GM23338 (cell line): ENCODE measurements at regions not wholly inside any gene's neighbourhood (a gene's known extent, or its start where the extent isn't known, plus 50 kb on each side); places are given as distances from the start of the nearest gene placed in this dataset.

Source experiments
- ATAC-seq: fragments of 200-7000 bp; cut with Tn5 transposase; 3 replicates; pipeline ENCODE4 v1.9.1; 2020
- DNase-seq: peaks from one replicate; pipeline ENCODE4 v3.0.0-alpha.2; 2015; ENCODE audit warnings: low spot score
- H2AFZ ChIP-seq: fragments of 200-600 bp; sonication (generic); 2 replicates; pipeline ENCODE4 v1.8.0; 2016; ENCODE audit warnings: antibody characterized with exemption, mild to moderate bottlenecking, moderate library complexity
- H3F3A ChIP-seq: fragments of 200-600 bp; sonication (generic); replicated peaks from 2 replicates; pipeline ENCODE4 v1.8.0; 2017; ENCODE audit warnings: antibody characterized with exemption, mixed run types, low read depth
- H3K27ac ChIP-seq: fragments of 200-600 bp; sonication (generic); 2 replicates; pipeline ENCODE4 v1.6.1; 2016; ENCODE audit warnings: low read depth
- H3K27me3 ChIP-seq: fragments of 200-600 bp; sonication (generic); 2 replicates; pipeline ENCODE4 v1.8.0; 2016; ENCODE audit warnings: mild to moderate bottlenecking, mixed run types, moderate library complexity; ENCODE audit not compliant: insufficient read depth
- H3K36me3 ChIP-seq: fragments of 200-600 bp; sonication (generic); 2 replicates; pipeline ENCODE4 v1.8.0; 2016; ENCODE audit warnings: mild to moderate bottlenecking; ENCODE audit not compliant: insufficient read depth
- H3K4me1 ChIP-seq: fragments of 200-600 bp; sonication (generic); 2 replicates; pipeline ENCODE4 v1.8.0; 2016; ENCODE audit warnings: mild to moderate bottlenecking, moderate library complexity; ENCODE audit not compliant: insufficient read depth
- H3K4me2 ChIP-seq: fragments of 200-600 bp; sonication (generic); 2 replicates; pipeline ENCODE4 v1.7.1; 2017; ENCODE audit warnings: mixed run types
- H3K4me3 ChIP-seq: fragments of 200-600 bp; sonication (generic); 2 replicates; pipeline ENCODE4 v1.6.1; 2016; ENCODE audit warnings: mixed run types
- H3K79me2 ChIP-seq: fragments of 200-600 bp; sonication (generic); replicated peaks from 2 replicates; pipeline ENCODE4 v1.8.0; 2017; ENCODE audit warnings: mild to moderate bottlenecking; ENCODE audit not compliant: insufficient read depth
- H3K9me2 ChIP-seq: fragments of 200-600 bp; sonication (generic); 2 replicates; pipeline ENCODE4 v1.8.0; 2017; ENCODE audit not compliant: insufficient read depth
- H4K20me1 ChIP-seq: fragments of 200-600 bp; sonication (generic); replicated peaks from 2 replicates; pipeline ENCODE4 v1.8.0; 2017; ENCODE audit warnings: mild to moderate bottlenecking; ENCODE audit not compliant: insufficient read depth
- H3K27ac Mint-ChIP-seq: 2 replicates; pipeline ENCODE4 v1.8.0; 2020; ENCODE audit warnings: inconsistent platforms, mild to moderate bottlenecking, moderate library complexity, mixed read lengths
- H3K27me3 Mint-ChIP-seq: 3 replicates; pipeline ENCODE4 v1.8.0; 2022; ENCODE audit warnings: low read depth, mild to moderate bottlenecking, moderate library complexity, mixed read lengths, inconsistent platforms; ENCODE audit not compliant: insufficient read depth, poor library complexity
- H3K36me3 Mint-ChIP-seq: 3 replicates; pipeline ENCODE4 v1.8.0; 2021; ENCODE audit warnings: low read depth, mild to moderate bottlenecking, inconsistent platforms, moderate library complexity, mixed read lengths
- H3K4me1 Mint-ChIP-seq: 3 replicates; pipeline ENCODE4 v1.8.0; 2020; ENCODE audit warnings: mild to moderate bottlenecking, inconsistent platforms, mixed read lengths
- H3K4me3 Mint-ChIP-seq: 3 replicates; pipeline ENCODE4 v1.8.0; 2021; ENCODE audit warnings: moderate library complexity, mild to moderate bottlenecking, inconsistent platforms, mixed read lengths
- H3K9me3 Mint-ChIP-seq: 3 replicates; pipeline ENCODE4 v1.8.0; 2020; ENCODE audit warnings: moderate library complexity, mild to moderate bottlenecking, inconsistent platforms, mixed read lengths
- CREB1 ChIP-seq: fragments of 250-450 bp; sonication (Bioruptor Pico); IDR thresholded peaks from 2 replicates; pipeline ENCODE4 v1.5.0; 2020; ENCODE audit warnings: low read depth, mild to moderate bottlenecking, moderate library complexity
- ETS1 ChIP-seq: IDR thresholded peaks from 2 replicates; pipeline ENCODE4 v1.6.1; 2016; ENCODE audit warnings: antibody characterized with exemption
- EZH2 ChIP-seq: fragments of 200-600 bp; sonication (generic); IDR thresholded peaks from one replicate; pipeline ENCODE4 v1.8.0; 2017; ENCODE audit warnings: antibody characterized with exemption, mild to moderate bottlenecking, low read depth; ENCODE audit not compliant: unreplicated experiment
- EZH2phosphoT487 ChIP-seq: fragments of 200-600 bp; sonication (generic); IDR thresholded peaks from one replicate; pipeline ENCODE4 v1.8.1; 2018; ENCODE audit warnings: antibody characterized with exemption; ENCODE audit not compliant: unreplicated experiment
- JUNB ChIP-seq: IDR thresholded peaks from one replicate; pipeline ENCODE4 v1.6.1; 2016; ENCODE audit warnings: antibody characterized with exemption; ENCODE audit not compliant: unreplicated experiment
- NANOG ChIP-seq: IDR thresholded peaks from 2 replicates; pipeline ENCODE4 v1.6.1; 2016; ENCODE audit warnings: antibody characterized with exemption, borderline replicate concordance
- POLR2AphosphoS5 ChIP-seq: IDR thresholded peaks from 2 replicates; pipeline ENCODE4 v1.6.1; 2016; ENCODE audit warnings: antibody characterized with exemption, low read depth
- STAT1 ChIP-seq: IDR thresholded peaks from one replicate; pipeline ENCODE4 v1.6.1; 2016; ENCODE audit warnings: antibody characterized with exemption; ENCODE audit not compliant: unreplicated experiment
- ZNF114 ChIP-seq: fragments of 250-450 bp; sonication (Bioruptor Pico); IDR thresholded peaks from 2 replicates; pipeline ENCODE4 v1.5.0; 2020; ENCODE audit warnings: mild to moderate bottlenecking, moderate library complexity
- ZNF331 ChIP-seq: fragments of 250-450 bp; sonication (Bioruptor Pico); IDR thresholded peaks from 2 replicates; pipeline ENCODE4 v1.5.0; 2020; ENCODE audit warnings: low read depth, mild to moderate bottlenecking, moderate library complexity
- ZNF462 ChIP-seq: fragments of 250-450 bp; sonication (Bioruptor Pico); IDR thresholded peaks from 2 replicates; pipeline ENCODE4 v1.5.0; 2020; ENCODE audit warnings: mild to moderate bottlenecking, moderate library complexity
- TF ChIP-seq, protein P1 (sequence below): IDR thresholded peaks from one replicate; pipeline ENCODE4 v1.6.1; 2018; ENCODE audit warnings: antibody characterized with exemption; ENCODE audit not compliant: unreplicated experiment

DNA sequence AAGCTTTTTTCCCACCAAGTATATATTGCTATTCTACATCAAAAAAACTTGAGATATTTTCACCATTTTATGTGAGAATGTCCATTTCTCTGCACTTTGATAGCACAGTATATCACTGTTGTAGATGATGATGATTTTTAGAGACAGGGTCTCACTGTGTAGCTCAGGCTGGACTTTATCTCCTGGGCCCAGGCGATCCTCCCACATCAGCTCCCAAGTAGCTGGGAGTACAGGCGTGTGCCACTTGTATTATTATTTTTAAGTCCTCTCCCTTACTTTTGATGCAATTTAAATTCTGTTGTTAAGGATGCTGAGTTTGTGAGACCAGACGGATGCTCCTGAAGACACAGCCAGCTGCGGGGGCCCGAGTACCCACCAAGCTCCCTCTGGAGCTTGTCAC, 326.8 kb downstream of the QKI start:
- ATAC-seq (no peak), DNase-seq (no peak)
- Mint-ChIP-seq H3K27ac (no peak overlapping the region), H3K27me3 (peaks cover 4% of the 10 kb centered on the region), H3K9me3 (no peaks in the 10 kb centered on the region), H3K36me3 (no peaks in the 10 kb centered on the region), H3K4me1 (peaks cover 12% of the 10 kb centered on the region), H3K4me3 (no peak overlapping the region)
- H3F3A ChIP-seq, result no peaks in the 10 kb centered on the region
- H3K36me3 ChIP-seq, result no peaks in the 10 kb centered on the region
- no peaks in the 10 kb centered on the region for H3K4me1 ChIP-seq
- no peak for TF ChIP-seq STAT1
- no peak for TF ChIP-seq ETS1
- TF ChIP-seq ZNF331, result no peak
- TF ChIP-seq CREB1, result no peak
- TF ChIP-seq NANOG, result no peak
- no peak for TF ChIP-seq EZH2
- no peak for TF ChIP-seq JUNB
- TF ChIP-seq ZNF462 (CRISPR knock-in tag), result no peak
- TF ChIP-seq, protein P1, sequence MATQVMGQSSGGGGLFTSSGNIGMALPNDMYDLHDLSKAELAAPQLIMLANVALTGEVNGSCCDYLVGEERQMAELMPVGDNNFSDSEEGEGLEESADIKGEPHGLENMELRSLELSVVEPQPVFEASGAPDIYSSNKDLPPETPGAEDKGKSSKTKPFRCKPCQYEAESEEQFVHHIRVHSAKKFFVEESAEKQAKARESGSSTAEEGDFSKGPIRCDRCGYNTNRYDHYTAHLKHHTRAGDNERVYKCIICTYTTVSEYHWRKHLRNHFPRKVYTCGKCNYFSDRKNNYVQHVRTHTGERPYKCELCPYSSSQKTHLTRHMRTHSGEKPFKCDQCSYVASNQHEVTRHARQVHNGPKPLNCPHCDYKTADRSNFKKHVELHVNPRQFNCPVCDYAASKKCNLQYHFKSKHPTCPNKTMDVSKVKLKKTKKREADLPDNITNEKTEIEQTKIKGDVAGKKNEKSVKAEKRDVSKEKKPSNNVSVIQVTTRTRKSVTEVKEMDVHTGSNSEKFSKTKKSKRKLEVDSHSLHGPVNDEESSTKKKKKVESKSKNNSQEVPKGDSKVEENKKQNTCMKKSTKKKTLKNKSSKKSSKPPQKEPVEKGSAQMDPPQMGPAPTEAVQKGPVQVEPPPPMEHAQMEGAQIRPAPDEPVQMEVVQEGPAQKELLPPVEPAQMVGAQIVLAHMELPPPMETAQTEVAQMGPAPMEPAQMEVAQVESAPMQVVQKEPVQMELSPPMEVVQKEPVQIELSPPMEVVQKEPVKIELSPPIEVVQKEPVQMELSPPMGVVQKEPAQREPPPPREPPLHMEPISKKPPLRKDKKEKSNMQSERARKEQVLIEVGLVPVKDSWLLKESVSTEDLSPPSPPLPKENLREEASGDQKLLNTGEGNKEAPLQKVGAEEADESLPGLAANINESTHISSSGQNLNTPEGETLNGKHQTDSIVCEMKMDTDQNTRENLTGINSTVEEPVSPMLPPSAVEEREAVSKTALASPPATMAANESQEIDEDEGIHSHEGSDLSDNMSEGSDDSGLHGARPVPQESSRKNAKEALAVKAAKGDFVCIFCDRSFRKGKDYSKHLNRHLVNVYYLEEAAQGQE, result no peak
- no peak for TF ChIP-seq POLR2AphosphoS5
- TF ChIP-seq ZNF114 (CRISPR knock-in tag), result no peak
- TF ChIP-seq EZH2phosphoT487, result no peak
- no peak overlapping the region for H2AFZ ChIP-seq
- no peak overlapping the region for H3K27ac ChIP-seq
- 0 out of 2 replicates have a peak, but pooled peaks cover 3% of the 10 kb centered on the region for H3K9me2 ChIP-seq
- no peak overlapping the region for H3K4me3 ChIP-seq
- no peaks in the 10 kb centered on the region for H3K79me2 ChIP-seq
- H4K20me1 ChIP-seq, result no peaks in the 10 kb centered on the region
- H3K4me2 ChIP-seq, result no peak overlapping the region
- H3K27me3 ChIP-seq, result no peaks in the 10 kb centered on the region
